Suppressor macrophage treated with lipopolysaccharide for 1 hour (primary cell): ENCODE measurements at regions not wholly inside any gene's neighbourhood (a gene's known extent, or its start where the extent isn't known, plus 50 kb on each side); places are given as distances from the start of the nearest gene placed in this dataset.

Experiments
- DNase-seq, 3 donors: peaks; one replicate each; pipeline ENCODE4 v3.0.0-alpha.2; 2020 to 2022

GRCh38 chr11:71120471-71120896 is 131.9 kb downstream of the SHANK2 start:
- DNase-seq, result peak in 1 of 3 donors; percentile 3

- no peak for DNase-seq
Measured at GRCh38 chr11:71119656-71120269, 132.6 kb downstream of the SHANK2 start.

GRCh38 chr11:71118671-71119250 is 133.6 kb downstream of the SHANK2 start:
- peak in 1 of 3 donors; percentile 18 for DNase-seq

- no peak for DNase-seq
Measured at GRCh38 chr11:71117311-71117710, 135.1 kb downstream of the SHANK2 start.

- no peak for DNase-seq
Measured at GRCh38 chr11:71116693-71117040, 135.7 kb downstream of the SHANK2 start.

- DNase-seq, result peak; percentile 4 to 20 (median 17)
Measured at GRCh38 chr11:71115770-71116692, 136.3 kb downstream of the SHANK2 start.

DNA sequence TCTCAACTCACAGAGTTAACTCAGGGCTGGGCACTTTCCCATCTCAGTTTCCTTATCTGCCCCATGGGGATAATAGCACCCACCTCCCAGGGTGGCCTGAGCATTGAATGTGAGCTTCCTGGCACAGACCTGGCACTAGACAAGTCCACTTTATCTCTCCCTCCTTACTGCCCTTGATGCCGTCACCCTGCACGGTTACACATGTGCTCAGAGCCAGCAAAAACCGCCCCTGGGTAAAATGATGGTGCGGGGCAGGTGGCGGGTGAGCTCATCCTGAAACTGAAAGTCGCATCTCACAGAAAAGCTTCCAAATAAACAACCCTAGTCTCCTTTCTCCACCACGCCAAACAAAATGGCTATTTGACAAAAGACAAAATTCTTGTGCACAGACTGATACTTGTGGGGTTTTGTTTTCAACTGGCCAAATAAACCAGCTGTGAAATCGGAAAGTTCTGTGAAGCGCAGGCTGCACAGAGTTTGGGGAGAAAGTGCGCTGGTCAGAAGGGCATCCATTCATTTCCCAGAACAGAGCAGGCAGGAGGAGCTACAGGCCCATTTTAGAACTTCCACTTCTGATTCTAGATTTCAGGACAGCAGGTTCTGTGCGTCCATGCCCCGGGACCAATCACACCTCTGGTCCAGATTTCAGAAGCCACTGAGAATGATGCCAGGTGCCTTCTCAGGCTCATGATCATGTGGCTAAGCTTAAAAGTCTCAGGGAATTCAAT is 138.1 kb downstream of the SHANK2 start:
- peak in 1 of 3 donors; percentile 16 for DNase-seq

DNA sequence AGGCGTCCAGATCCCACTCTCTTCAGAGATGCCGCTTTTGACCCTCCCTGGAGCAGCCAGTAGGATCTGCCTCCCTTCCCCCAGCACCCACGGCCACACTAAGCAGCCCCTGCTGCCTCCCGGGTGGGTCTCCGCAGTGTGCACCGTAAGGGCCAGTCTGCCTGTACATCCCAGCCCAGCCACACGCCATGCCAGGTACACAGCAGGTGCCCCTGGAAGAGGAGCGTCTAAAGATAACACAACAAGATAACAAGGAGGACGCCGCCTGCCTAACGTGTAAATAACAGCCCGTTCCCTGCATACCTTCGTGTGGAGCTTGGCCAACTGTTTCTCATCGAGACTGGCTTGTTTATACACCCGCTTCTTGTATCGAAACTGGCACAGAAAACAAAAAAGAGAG is 139.4 kb downstream of the SHANK2 start:
- no peak for DNase-seq

GRCh38 chr11:71112454-71112853 is 139.9 kb downstream of the SHANK2 start:
- DNase-seq, result no peak

DNA sequence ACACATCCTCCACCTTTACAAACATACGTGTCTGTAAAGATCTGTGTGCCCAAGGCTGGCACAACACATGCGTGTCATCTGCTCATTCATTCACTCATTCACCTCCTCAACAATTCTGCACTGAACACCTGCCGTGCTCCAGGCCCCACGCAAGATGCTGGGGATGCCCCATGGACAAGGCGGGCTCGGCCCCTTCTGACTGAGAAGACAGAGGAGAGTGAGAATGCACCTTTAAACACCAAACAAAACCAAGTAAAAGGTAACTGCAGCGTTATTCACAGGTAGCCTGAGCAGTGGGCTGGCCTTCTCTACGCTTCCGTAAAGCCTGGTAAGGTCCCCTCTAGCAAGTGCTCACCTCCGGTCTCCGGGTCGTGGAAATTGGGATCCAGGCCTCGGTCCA is 142.8 kb downstream of the SHANK2 start:
- DNase-seq, result no peak

DNA sequence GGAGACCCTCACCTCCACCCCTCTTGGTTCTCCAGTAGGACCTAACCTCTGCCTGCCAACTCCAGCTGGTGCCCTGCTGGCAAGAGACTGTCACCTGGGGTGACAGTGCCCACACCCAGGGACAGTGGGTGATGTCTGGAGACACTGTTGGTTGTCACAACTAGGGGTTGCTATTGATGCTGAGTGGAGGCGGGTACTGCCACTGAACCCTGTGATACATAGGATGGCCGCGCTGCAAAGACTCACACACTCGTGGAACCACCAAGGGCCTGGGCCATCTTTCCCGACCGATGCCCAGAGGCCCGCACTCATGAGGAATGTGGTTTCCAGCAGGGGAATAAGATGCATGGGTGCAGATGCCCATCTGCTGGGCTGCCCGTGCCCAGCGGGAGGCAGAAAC is 143.2 kb downstream of the SHANK2 start:
- DNase-seq, result no peak

- DNase-seq, result peak in 1 of 3 donors; percentile 9
Measured at GRCh38 chr11:71108013-71108865, 144.1 kb downstream of the SHANK2 start.

DNA sequence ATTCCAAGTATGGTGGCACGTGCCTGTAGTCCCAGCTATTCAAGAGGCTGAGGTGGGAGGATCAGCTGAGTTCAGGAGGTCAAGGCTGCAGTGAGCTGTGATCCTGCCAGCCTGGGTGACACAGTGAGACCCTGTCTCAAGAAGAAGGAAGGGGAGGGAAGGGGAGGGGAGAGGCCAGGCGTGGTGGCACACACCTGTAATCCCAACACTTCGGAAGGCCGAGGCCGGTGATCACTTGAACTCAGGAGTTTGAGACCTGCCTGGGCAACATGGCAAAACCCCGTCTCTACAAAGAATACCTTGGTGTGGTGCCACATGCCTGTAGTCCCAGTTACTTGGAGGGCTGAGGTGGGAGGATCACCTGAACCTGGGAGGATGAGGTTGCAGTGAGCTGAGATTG is 145.7 kb downstream of the SHANK2 start:
- no peak for DNase-seq

DNA sequence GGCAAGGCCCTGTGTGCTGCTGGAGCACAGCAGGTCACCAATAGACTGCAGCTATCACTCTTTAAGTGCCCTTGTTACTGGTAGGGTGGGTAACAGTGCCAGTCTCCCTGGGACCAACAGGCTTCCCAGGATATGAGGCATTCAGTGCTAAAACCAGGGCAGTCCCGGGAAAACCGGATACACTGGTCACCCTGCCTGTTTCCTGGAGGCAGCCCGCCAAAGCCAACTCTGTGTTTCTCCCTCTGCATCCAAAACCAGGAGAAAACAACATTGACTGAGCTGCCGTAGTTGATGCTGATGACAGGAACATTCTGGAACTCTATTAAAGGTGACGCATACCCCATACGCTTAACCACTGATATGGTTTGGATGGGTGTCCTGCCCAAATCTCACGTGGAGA is 149.1 kb downstream of the SHANK2 start:
- DNase-seq, result no peak

- DNase-seq, result no peak
Measured at GRCh38 chr11:71102251-71102995, 150.0 kb downstream of the SHANK2 start.

GRCh38 chr11:71101606-71102005 is 150.8 kb downstream of the SHANK2 start:
- no peak for DNase-seq

- DNase-seq, result no peak
Measured at GRCh38 chr11:71101046-71101445, 151.3 kb downstream of the SHANK2 start.

DNA sequence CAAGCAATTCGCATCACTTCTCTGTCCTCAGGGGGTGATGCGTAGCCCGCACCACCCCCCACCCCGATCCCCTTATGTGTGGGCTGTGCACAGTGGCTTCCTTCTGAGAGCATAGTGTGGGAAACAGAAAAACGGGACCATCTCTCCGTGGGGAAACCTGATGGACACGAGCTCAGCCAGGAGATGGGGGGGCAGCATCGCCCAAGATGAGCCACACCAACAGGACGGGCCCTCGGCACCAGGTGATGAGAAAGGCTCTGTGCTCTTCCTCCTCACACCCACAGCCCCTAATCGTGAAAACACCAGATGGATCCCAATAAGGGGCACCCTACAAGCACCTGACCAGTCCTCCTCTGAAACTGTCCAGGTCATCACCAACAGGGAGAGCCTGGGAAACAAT is 153.6 kb downstream of the SHANK2 start:
- no peak for DNase-seq

DNA sequence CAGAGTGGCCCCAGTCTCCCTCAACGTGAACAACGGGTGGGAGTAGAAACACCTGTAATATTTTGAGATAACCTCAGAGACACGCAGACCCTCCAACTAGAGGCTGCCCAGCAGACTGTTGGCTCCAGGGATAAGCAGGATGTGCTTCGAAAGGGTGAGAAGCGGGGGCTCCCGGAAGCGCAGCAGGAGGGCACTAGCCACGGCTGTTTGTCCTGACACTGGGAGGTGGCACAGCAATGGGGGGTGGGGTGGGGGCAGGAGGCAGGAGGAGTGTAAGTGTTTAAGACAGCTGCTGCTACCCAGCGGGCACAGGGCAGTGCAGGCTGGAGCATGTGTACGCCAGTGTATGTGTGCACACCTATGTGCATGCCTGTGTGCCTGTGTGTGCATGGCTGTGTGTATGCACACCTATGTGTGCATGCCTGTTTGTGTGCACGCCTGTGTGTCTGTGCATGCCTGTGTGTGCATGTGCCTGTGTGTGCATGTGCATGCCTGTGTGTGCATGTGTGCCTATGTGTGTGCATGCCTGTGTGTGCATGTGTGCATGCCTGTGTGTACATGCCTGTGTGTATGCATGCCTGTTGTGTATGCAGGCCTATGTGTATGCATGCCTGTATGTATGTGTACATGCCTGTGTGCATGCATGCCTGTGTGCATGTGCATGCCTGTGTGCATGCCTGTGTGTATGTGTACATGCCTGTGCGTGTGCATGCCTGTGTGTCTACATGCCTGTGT is 154.7 kb downstream of the SHANK2 start:
- no peak for DNase-seq

DNA sequence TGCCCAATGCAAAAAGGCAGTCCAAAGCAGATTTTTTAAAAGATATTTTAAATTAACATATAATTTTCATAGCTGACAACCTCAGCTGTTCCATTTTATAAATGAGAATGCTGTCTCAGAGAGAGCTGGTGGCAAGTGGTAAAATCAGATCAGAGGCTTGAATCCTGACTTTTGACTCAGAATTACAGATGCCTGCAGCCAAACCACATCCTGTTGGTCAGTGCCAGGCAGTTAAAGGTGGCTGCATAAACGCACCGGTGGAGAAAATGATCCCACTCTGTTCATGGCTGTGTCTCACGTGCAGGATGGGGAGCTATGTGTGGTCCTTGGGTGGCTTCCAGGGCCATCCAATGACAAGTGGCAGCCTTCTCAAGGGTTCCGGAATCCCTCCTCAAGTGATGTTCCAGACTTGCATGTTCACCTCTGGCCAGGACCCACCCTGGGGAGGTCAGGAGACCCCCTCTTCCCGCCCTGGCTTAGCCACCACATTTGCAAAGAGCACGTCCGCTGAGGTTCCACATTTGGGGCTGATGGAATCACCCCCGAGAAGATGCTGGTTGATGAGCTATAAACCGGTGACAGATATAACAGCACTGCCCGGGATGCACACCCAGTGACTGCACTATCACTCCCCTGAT is 155.5 kb downstream of the SHANK2 start:
- no peak for DNase-seq
